K562 (cell line): ENCODE measurements at regions not wholly inside any gene's neighbourhood (a gene's known extent, or its start where the extent isn't known, plus 50 kb on each side); places are given as distances from the start of the nearest gene placed in this dataset.

Experiments used
- ATAC-seq: fragments of 200-7000 bp; cut with Tn5 transposase; 3 replicates; pipeline ENCODE4 v1.9.1; 2020; ENCODE audit warnings: moderate library complexity
- BruUV-seq: library from RNA; stranded (reverse); fragments of 400-500 nt; replicated peaks from 2 replicates; lab custom pipeline; 2021; lab: Mats Ljungman, UMichigan
- CTCF ChIA-PET: fragments of 300-600 bp; formaldehyde crosslinking; extraction: SDS; loops from one replicate; lab custom pipeline; 2021; ENCODE audit warnings: low intra/inter-chr PET ratio; lab: Yijun Ruan, JAX
- POLR2A ChIA-PET: fragments of 300-600, 350-650 bp; sonication (Branson Sonifier 250); formaldehyde crosslinking; extraction: SDS; loops from one replicate; lab custom pipeline; 2021; ENCODE audit warnings: antibody characterized with exemption, inconsistent platforms; lab: Yijun Ruan, JAX
- DNase-seq, 4 experiments: peaks; one replicate each; pipeline versions ENCODE4 v3.0.0 to v3.0.0-alpha.2; 2011 to 2018; ENCODE audit warnings: low spot score in 3 of 4, mixed read lengths in 3 of 4; ENCODE audit errors: extremely low read depth in 1 of 4
- FAIRE-seq: peaks from 2 replicates; lab custom pipeline; 2011; peaks lifted over from hg19 to GRCh38; lab: Jason Lieb, UNC
- H2AFZ ChIP-seq: 2 replicates; pipeline ENCODE4 v1.6.0; 2011; ENCODE audit warnings: low read depth, low read length, control low read depth, inconsistent platforms
- H3K27ac ChIP-seq: fragments of 200-600 bp; 3 replicates; pipeline ENCODE4 v1.8.0; 2011; ENCODE audit warnings: low read depth, mild to moderate bottlenecking, control low read depth, inconsistent platforms, low read length, moderate library complexity, mixed read lengths; ENCODE audit errors: extremely low read depth
- H3K27me3 ChIP-seq, 2 experiments: fragments of 300-600 bp in 1 of 2; 2 replicates in 1 of 2; 3 replicates in 1 of 2; pipeline versions ENCODE4 v1.6.0 to v1.8.0; 2011; ENCODE audit warnings: inconsistent platforms in 2 of 2, low read length in 2 of 2, mild to moderate bottlenecking in 1 of 2, mixed read lengths in 1 of 2, moderate library complexity in 1 of 2; ENCODE audit not compliant: control insufficient read depth in 2 of 2, insufficient read depth in 2 of 2
- H3K36me3 ChIP-seq: fragments of 300-600 bp; 3 replicates; pipeline ENCODE4 v1.8.0; 2011; ENCODE audit warnings: mild to moderate bottlenecking, low read length, inconsistent platforms; ENCODE audit not compliant: control insufficient read depth, insufficient read depth
- H3K4me1 ChIP-seq, 2 experiments: fragments of 200-600 bp in 1 of 2; replicated peaks in 1 of 2; 2 replicates in 1 of 2; 3 replicates in 1 of 2; pipeline versions ENCODE4 v1.5.1 to v1.8.0; 2011; ENCODE audit warnings: inconsistent platforms in 2 of 2, low read length in 2 of 2, mild to moderate bottlenecking in 1 of 2, mixed read lengths in 1 of 2, moderate library complexity in 1 of 2; ENCODE audit not compliant: control insufficient read depth in 2 of 2, insufficient read depth in 2 of 2
- H3K4me2 ChIP-seq: 2 replicates; pipeline ENCODE4 v1.6.1; 2011; ENCODE audit warnings: low read length, control low read depth, inconsistent platforms, mixed read lengths; ENCODE audit not compliant: insufficient read depth
- H3K4me3 ChIP-seq: fragments of 200-600 bp; sonication (generic), shearing (Covaris generic); 2 replicates; pipeline ENCODE4 v1.5.1; 2016; ENCODE audit warnings: control low read depth, inconsistent platforms
- H3K79me2 ChIP-seq: fragments of 200-600 bp; 3 replicates; pipeline ENCODE4 v1.8.0; 2011; ENCODE audit warnings: low read length, inconsistent platforms; ENCODE audit not compliant: control insufficient read depth, insufficient read depth
- H3K9ac ChIP-seq, 2 experiments: 2 replicates each; pipeline versions ENCODE4 v1.6.0 to v1.6.1; 2011; ENCODE audit warnings: low read depth in 2 of 2, low read length in 2 of 2, control low read depth in 1 of 2, inconsistent platforms in 1 of 2, mild to moderate bottlenecking in 1 of 2, mixed read lengths in 1 of 2; ENCODE audit not compliant: insufficient read depth in 1 of 2
- H3K9me1 ChIP-seq: one replicate; pipeline ENCODE4 v1.6.0; 2011; ENCODE audit warnings: inconsistent platforms, mild to moderate bottlenecking, low read length, moderate library complexity; ENCODE audit not compliant: control insufficient read depth, insufficient read depth
- H3K9me3 ChIP-seq: replicated peaks from 2 replicates; pipeline ENCODE4 v1.5.1; 2011; ENCODE audit warnings: low read depth, low read length, inconsistent platforms; ENCODE audit not compliant: control insufficient read depth, insufficient read depth
- H4K20me1 ChIP-seq: replicated peaks from 2 replicates; pipeline ENCODE4 v1.6.1; 2011; ENCODE audit warnings: low read length, inconsistent platforms, mixed read lengths; ENCODE audit not compliant: control insufficient read depth, insufficient read depth
- ELF2 ChIP-seq: fragments of 250-450 bp; sonication (Bioruptor Pico); IDR thresholded peaks from 2 replicates; pipeline ENCODE4 v1.5.0; 2021; ENCODE audit warnings: mild to moderate bottlenecking
- IRF2 ChIP-seq: sonication (generic); formaldehyde crosslinking; IDR thresholded peaks from 2 replicates; pipeline ENCODE4 v1.8.1; 2022; ENCODE audit warnings: mild to moderate bottlenecking, missing genetic modification reagents
- NFIC ChIP-seq: fragments of 450-650 bp; IDR thresholded peaks from 2 replicates; pipeline ENCODE4 v1.6.1; 2017; ENCODE audit warnings: mild to moderate bottlenecking, inconsistent platforms
- NFYB ChIP-seq: IDR thresholded peaks from 2 replicates; pipeline ENCODE4 v1.6.1; 2011; ENCODE audit warnings: mild to moderate bottlenecking, moderate library complexity; ENCODE audit not compliant: insufficient read length; ENCODE audit errors: extremely low read depth
- NUFIP1 ChIP-seq: fragments of 450-650 bp; IDR thresholded peaks from 2 replicates; pipeline ENCODE4 v1.6.1; 2018; ENCODE audit not compliant: partially characterized antibody
- POLR2H ChIP-seq: IDR thresholded peaks from 2 replicates; pipeline ENCODE4 v1.6.1; 2016; ENCODE audit warnings: missing genetic modification characterization, low read depth, mild to moderate bottlenecking, control low read depth, missing compliant biosample characterization, moderate library complexity
- PRMT5 ChIP-seq: sonication (generic); formaldehyde crosslinking; IDR thresholded peaks from 2 replicates; pipeline ENCODE4 v1.5.0; 2020; ENCODE audit warnings: missing genetic modification reagents
- RBM14 ChIP-seq: fragments of 200-400 bp; formaldehyde crosslinking; IDR thresholded peaks from 2 replicates; pipeline ENCODE4 v1.6.1; 2018; ENCODE audit warnings: low read depth, mild to moderate bottlenecking, low read length, moderate library complexity, borderline replicate concordance; ENCODE audit not compliant: insufficient read depth
- ZBTB17 ChIP-seq: fragments of 450-650 bp; formaldehyde crosslinking; IDR thresholded peaks from 2 replicates; pipeline ENCODE4 v1.4.0; 2020; ENCODE audit warnings: mild to moderate bottlenecking
- ZFP30 ChIP-seq: fragments of 250-450 bp; sonication (Bioruptor Pico); IDR thresholded peaks from 2 replicates; pipeline ENCODE4 v1.8.0; 2022; ENCODE audit warnings: moderate library complexity, mild to moderate bottlenecking, inconsistent platforms, borderline replicate concordance
- ZNF224 ChIP-seq: sonication (generic); formaldehyde crosslinking; IDR thresholded peaks from 2 replicates; pipeline ENCODE4 v1.8.0; 2022; ENCODE audit warnings: mild to moderate bottlenecking, missing genetic modification reagents
- ZNF589 ChIP-seq: fragments of 200-800 bp; sonication (Bioruptor generic); IDR thresholded peaks from 2 replicates; pipeline ENCODE4 v1.6.1; 2016; ENCODE audit warnings: low read depth, missing genetic modification characterization, missing compliant biosample characterization
- WGBS: fragments of 100-300 bp; shearing (Covaris generic); methylation state at CpG from one replicate; pipeline ENCODE4 v1.1.6; 2016; ENCODE audit warnings: low coverage, mixed read lengths; ENCODE audit not compliant: insufficient coverage; ENCODE audit errors: missing lambda C conversion rate; 5-methylcytosine and 5-hydroxymethylcytosine counted together
- in situ Hi-C: fragments of 300-500 bp; cut with MboI; formaldehyde crosslinking; loops from 4 replicates; pipeline ENCODE4 v1.15.0; 2018; ENCODE audit warnings: inconsistent platforms, mixed read lengths
- intact Hi-C: fragments of 100-400 bp; cut with micrococcal nuclease; formaldehyde crosslinking; loops from 2 replicates; pipeline ENCODE4 v1.14.2; 2022
- TF ChIP-seq, protein P1 (sequence below): fragments of 450-650 bp; conservative IDR thresholded peaks from 2 replicates; pipeline ENCODE4 v1.6.1; 2016; ENCODE audit warnings: missing genetic modification characterization, low read depth, mild to moderate bottlenecking, missing compliant biosample characterization, moderate library complexity
- TF ChIP-seq, protein P2 (sequence below): fragments of 250-450 bp; sonication (Bioruptor Pico); IDR thresholded peaks from 2 replicates; pipeline ENCODE4 v1.5.0; 2021; ENCODE audit warnings: mild to moderate bottlenecking, moderate library complexity
- TF ChIP-seq, protein P3 (sequence below): fragments of 450-650 bp; IDR thresholded peaks from 2 replicates; pipeline ENCODE4 v1.6.1; 2016; ENCODE audit warnings: low read depth, mild to moderate bottlenecking, moderate library complexity
- TF ChIP-seq, protein P4 (sequence below): IDR thresholded peaks from 2 replicates; pipeline ENCODE4 v1.6.1; 2012; ENCODE audit warnings: low read depth, low read length, improper control_type of control experiment, borderline replicate concordance
- TF ChIP-seq, protein P5 (sequence below): fragments of 250-450 bp; sonication (Bioruptor Pico); IDR thresholded peaks from 2 replicates; pipeline ENCODE4 v1.8.0; 2021; ENCODE audit warnings: borderline replicate concordance, mild to moderate bottlenecking, moderate library complexity; ENCODE audit not compliant: poor library complexity, severe bottlenecking

DNA sequence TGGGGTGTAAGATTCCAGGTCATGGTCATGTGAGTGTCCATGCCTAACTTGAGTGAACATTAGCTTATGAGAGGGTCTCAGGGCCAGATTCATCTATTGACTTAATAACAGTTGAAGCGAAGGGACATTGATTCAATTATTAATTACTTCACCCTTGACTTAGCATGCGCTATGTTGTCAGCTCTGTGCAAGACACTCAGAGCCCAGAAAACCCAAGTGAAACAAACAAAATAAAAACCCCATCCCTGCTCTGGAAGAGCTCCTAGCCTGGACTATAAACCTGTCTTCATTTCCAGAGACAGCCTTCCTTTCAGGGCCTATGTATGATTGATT lies 66.0 kb upstream of the TNS3 start:
- H2AFZ ChIP-seq, result no peak overlapping the region
- H3K27me3 ChIP-seq, result peaks cover 0 to 33% of the 10 kb centered on the region in 2 experiments; a peak in 2 of 5 replicates
- BruUV-seq, result no TSS peak
- ChIA-PET POLR2A (no interaction called here), CTCF (no interaction called here)
- H3K4me1 ChIP-seq, result no peaks in the 10 kb centered on the region
- 0% methylated on average over 2 of the region's 2 CpGs for WGBS
- no peaks in the 10 kb centered on the region for H3K36me3 ChIP-seq
- H3K9me3 ChIP-seq, result no peaks in the 10 kb centered on the region
- H4K20me1 ChIP-seq, result no peaks in the 10 kb centered on the region
- H3K27ac ChIP-seq, result no peak overlapping the region
- FAIRE-seq (no peak), DNase-seq (no peak), ATAC-seq (no peak)
- no peaks in the 10 kb centered on the region for H3K79me2 ChIP-seq
- no peaks in the 10 kb centered on the region for H3K9me1 ChIP-seq
- no peak overlapping the region for H3K9ac ChIP-seq
- in situ Hi-C loops (no loop called here), intact Hi-C loops (no loop called here)
- H3K4me2 ChIP-seq, result no peak overlapping the region
- no peak overlapping the region for H3K4me3 ChIP-seq
- no peak for TF ChIP-seq ELF2 (CRISPR knock-in tag)
- no peak for TF ChIP-seq NUFIP1
- TF ChIP-seq NFIC, result no peak
- TF ChIP-seq, protein P1, sequence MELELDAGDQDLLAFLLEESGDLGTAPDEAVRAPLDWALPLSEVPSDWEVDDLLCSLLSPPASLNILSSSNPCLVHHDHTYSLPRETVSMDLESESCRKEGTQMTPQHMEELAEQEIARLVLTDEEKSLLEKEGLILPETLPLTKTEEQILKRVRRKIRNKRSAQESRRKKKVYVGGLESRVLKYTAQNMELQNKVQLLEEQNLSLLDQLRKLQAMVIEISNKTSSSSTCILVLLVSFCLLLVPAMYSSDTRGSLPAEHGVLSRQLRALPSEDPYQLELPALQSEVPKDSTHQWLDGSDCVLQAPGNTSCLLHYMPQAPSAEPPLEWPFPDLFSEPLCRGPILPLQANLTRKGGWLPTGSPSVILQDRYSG (tag), result no peak
- no peak for TF ChIP-seq PRMT5 (CRISPR knock-in tag)
- TF ChIP-seq, protein P2, sequence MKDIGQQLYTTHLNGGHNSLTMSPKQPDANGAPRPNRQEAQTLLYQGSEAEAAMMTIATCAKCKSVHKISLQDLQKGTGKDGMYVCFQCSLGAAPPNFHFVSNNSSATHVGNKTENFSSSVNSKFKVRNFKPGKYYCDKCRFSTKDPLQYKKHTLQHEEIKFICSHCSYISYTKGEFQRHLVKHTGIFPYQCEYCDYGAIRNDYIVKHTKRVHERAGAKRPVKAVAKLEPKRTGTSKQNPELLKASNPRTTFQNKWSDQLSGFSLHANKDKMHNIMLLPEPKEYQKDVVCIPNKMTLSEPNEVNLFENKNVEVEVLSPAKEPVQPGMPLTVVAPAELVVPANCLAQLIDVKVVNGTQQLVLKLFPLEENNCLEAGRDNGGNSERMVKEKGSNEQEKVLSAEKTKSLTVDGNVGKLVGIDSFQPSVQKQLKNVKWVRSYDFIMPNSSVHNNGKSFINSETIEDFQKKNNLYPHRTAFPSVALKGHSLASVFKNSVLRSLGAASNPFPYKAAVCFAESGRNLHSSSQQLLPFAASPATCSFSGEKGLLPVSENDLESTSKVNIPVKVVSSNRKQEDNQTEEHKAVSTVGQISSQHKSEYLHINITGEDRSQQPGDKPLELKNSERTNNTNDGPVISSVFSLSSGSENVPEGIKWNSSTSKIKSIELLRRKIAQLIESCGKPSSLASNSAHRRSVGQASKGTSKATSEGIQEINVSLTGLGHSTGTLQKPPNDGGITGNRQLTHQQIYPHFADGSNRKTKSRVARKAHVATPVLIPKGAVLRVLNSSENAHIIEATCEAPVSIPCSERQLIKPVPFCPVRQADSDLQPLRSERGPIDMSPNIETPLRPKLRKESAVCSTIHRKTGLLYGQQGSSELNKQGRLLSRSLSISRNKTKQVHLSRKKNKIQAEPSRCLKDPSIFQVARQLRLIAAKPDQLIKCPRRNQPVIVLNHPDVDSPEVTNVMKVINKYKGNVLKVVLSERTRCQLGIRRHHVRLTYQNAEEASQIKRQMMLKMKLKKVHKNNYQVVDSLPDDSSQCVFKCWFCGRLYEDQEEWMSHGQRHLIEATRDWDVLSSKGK (CRISPR knock-in tag), result no peak
- TF ChIP-seq IRF2 (CRISPR knock-in tag), result no peak
- TF ChIP-seq ZFP30 (CRISPR knock-in tag), result no peak
- no peak for TF ChIP-seq RBM14
- TF ChIP-seq, protein P3, sequence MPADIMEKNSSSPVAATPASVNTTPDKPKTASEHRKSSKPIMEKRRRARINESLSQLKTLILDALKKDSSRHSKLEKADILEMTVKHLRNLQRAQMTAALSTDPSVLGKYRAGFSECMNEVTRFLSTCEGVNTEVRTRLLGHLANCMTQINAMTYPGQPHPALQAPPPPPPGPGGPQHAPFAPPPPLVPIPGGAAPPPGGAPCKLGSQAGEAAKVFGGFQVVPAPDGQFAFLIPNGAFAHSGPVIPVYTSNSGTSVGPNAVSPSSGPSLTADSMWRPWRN, result no peak
- no peak for TF ChIP-seq POLR2H
- TF ChIP-seq, protein P4, sequence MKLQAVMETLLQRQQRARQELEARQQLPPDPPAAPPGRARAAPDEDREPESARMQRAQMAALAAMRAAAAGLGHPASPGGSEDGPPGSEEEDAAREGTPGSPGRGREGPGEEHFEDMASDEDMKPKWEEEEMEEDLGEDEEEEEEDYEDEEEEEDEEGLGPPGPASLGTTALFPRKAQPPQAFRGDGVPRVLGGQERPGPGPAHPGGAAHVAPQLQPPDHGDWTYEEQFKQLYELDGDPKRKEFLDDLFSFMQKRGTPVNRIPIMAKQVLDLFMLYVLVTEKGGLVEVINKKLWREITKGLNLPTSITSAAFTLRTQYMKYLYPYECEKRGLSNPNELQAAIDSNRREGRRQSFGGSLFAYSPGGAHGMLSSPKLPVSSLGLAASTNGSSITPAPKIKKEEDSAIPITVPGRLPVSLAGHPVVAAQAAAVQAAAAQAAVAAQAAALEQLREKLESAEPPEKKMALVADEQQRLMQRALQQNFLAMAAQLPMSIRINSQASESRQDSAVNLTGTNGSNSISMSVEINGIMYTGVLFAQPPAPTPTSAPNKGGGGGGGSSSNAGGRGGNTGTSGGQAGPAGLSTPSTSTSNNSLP, result no peak
- no peak for TF ChIP-seq ZNF589 (CRISPR knock-in tag)
- TF ChIP-seq ZNF224 (CRISPR knock-in tag), result no peak
- TF ChIP-seq NFYB, result no peak
- TF ChIP-seq ZBTB17 (CRISPR knock-in tag), result no peak
- TF ChIP-seq, protein P5, sequence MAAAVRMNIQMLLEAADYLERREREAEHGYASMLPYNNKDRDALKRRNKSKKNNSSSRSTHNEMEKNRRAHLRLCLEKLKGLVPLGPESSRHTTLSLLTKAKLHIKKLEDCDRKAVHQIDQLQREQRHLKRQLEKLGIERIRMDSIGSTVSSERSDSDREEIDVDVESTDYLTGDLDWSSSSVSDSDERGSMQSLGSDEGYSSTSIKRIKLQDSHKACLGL (CRISPR knock-in tag), result no peak
